PFSK-1 (cell line): ENCODE measurements at regions not wholly inside any gene's neighbourhood (a gene's known extent, or its start where the extent isn't known, plus 50 kb on each side); places are given as distances from the start of the nearest gene placed in this dataset.

ENCODE experiments used
- REST ChIP-seq, 2 experiments: IDR thresholded peaks; 2 replicates each; pipeline versions ENCODE4 v1.6.1 to v1.8.0; 2011 to 2012; ENCODE audit warnings: low read depth in 2 of 2, low read length in 2 of 2, control low read depth in 1 of 2, inconsistent platforms in 1 of 2, mild to moderate bottlenecking in 1 of 2, moderate library complexity in 1 of 2; ENCODE audit not compliant: insufficient read depth in 1 of 2
- SIN3A ChIP-seq: IDR thresholded peaks from 2 replicates; pipeline ENCODE4 v1.6.1; 2012; ENCODE audit warnings: mild to moderate bottlenecking, low read length, moderate library complexity, borderline replicate concordance; ENCODE audit not compliant: insufficient read depth
- TAF1 ChIP-seq: IDR thresholded peaks from 2 replicates; pipeline ENCODE4 v1.6.1; 2012; ENCODE audit warnings: low read length, control low read depth, borderline replicate concordance; ENCODE audit not compliant: insufficient read depth

GRCh38 chr19:31980796-31981195 is 364.6 kb upstream of the ZNF507 start:
- TF ChIP-seq SIN3A (no peak), TAF1 (no peak), REST (IDR thresholded peaks at IDR 0.05; ENCODE audit: insufficient read depth in 1 of 2, low read depth in 2 of 2, low read length in 2 of 2) (no peak)
